HG03045 (cell line): ENCODE measurements at regions not wholly inside any gene's neighbourhood (a gene's known extent, or its start where the extent isn't known, plus 50 kb on each side); places are given as distances from the start of the nearest gene placed in this dataset.

Source experiments
- ATAC-seq: cut with Tn5 transposase; IDR thresholded peaks from one replicate; pipeline ENCODE4 v1.9.1; 2021; ENCODE audit warnings: mild to moderate bottlenecking, moderate library complexity; ENCODE audit not compliant: unreplicated experiment

DNA sequence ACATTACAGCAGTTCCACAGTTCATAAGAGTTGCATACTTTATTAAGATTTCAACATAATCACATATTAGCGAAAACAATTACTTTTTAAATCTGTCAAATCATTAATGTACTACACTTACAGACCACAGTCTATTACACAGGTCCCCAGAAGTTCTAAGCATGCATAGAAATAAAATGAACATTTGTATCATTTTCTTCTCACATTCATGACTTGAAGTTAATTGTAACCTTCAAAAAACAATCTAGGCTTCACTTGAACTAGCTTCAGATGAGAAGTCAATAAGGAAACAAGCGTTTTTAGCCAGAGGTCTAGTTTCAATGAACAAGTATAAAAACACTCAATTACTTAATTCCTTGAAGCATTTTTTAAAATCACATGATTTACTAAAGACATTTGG, 238.3 kb downstream of the HACE1 start:
- no peak for ATAC-seq

DNA sequence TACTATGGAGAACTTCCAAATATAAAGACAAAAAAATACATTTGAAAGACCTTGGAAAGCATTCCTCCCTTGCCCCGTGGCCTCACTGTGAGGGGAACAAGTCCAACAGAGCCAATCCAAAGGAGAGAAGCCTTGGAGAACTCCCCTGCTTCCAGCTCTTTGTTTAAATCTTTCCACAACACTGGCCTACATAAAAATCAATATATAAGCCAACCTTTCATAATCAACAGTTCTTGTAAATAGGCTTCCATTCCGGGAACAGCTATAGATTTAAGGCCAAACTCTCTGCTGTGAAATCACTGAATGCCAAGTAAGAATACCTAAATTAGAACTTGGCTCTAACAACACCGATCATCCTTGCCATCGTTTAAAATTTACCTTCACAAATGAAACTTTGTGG, 242.1 kb downstream of the HACE1 start:
- ATAC-seq: no peak

DNA sequence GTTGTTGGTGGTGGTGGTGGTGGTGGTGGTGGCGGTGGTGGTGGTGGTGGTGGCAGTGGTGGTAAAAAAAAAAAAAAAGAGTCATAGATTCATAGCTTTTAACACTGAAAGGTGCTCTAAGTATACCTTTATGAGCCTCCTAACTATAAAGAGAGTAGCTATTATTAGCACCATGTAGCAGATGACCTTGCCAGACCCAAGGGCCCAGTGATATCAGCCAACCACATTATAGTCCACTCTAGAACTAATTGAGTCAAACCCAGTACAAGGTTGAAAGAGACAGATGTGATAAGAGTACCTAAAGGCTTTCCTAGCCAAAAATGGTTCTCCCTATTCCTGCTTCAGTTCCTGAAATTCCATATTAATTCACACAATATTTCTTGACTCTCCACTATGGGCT, 245.3 kb downstream of the HACE1 start:
- ATAC-seq: no peak

DNA sequence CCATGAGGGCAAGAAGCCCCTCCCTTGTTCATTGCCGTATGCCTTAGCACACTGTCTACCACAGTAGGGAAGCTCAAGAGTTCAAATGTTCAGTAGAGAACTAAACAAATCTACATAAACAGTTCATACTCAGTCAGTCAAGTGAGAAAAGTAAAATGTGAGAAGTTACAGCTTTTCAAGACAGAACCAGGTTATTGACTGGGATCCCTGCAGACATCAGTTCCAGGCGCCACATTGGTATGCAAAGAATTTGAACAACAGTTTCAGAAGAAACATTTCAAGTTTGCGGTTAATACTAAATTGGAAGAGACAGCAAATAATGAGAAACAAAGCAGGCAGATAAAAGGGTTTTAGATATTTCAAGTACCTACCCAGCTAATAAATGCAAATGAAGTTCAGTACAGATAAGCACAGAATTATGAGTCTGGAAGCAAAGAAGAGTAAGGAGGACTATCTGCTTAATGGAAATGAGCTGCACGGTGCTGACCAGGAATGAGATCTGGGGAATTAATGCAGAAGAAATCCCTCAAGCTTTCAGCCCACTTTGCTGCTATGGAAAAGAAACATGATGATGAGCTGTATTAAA, 246.2 kb downstream of the HACE1 start:
- ATAC-seq: no peak

DNA sequence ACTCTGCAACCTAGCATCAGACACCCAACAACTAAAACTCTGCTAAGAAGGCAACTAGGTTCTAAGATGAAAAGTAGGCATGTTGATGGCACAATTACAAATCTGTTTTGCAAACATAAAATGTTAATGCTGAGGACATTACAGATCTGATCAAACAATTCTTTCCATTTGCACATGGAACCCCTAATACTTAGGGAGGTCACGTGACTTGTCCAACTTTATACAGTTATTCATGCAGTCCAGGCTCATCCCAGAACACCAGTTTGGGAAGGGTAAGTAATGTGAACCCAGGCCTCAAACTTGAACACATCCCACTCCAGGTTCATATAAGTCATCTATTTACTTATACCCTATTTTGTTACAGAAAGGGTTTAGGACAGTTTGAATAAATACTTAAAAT, 247.2 kb downstream of the HACE1 start:
- no peak for ATAC-seq

DNA sequence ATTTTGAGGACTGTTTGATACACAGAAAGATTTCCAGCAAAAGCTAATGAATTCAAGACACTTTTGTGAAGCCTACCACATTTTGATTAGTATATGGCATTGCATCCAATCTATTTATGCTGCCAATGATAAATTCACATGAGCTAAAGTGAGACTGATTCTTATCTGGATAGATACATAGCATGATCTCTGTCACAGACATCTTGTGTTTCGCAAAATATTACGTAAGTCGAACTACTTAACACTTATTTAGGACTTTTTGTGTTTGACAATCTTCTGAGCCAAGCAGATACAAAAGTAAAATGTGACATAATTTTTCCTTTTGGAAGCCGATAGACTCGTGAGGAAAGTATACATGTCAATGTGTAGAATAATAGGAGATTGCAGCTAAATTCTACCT, 251.6 kb downstream of the HACE1 start:
- no peak for ATAC-seq

DNA sequence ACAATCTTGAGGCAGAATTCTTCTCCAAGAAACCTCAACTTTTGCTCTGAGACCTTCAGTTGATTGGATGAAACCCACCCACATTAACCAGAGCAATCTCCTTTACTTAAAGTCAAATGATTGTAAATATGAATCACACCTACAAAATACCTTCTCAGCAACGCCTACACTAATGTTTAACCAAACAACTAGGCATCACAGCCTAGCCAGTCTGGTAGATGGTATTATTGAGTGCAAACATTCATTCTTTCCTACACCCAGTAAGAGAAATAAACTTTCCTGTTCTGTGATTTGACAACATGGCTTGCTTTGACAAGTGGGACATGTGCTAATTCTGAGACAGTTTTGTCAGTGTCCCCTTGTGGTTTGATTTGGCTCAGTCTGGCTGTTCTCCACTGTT, 252.2 kb downstream of the HACE1 start:
- no peak for ATAC-seq

DNA sequence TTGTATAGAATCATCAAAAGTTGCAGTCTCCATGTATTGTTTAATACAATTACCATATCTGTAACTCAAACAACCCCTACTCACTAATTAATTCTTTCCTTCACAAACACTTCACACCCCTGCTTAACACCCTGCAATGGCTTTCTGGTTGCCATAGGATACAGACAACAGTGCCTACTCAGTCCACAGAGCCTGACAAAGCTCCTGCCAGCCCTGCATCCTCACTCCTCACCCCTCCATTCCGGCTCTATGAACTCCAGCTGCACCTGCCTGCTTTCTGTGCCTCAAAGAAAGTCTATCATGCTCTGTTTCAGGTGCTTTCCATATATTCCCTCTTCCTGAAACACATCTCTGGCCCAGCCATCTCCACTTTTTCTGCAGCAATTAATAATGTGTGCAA, 253.4 kb downstream of the HACE1 start:
- no peak for ATAC-seq

DNA sequence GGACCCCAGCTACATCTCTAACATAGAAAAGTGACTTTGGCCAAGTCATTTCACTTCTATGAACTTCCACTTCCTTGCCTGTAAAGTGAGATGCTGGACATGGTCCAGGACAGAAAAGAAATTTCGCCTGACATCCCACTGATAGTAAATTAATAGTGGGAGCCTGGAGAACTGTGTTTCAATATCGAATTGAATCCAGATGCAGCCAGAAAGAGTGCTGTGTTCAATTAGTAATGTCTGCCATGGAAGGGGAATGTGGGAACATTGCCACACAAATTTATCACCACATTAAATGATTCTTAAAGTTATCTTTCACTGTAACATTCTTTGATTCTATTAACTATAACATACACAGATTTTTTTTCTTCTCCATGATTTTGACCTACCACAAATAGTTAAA, 255.0 kb downstream of the HACE1 start:
- ATAC-seq: no peak

DNA sequence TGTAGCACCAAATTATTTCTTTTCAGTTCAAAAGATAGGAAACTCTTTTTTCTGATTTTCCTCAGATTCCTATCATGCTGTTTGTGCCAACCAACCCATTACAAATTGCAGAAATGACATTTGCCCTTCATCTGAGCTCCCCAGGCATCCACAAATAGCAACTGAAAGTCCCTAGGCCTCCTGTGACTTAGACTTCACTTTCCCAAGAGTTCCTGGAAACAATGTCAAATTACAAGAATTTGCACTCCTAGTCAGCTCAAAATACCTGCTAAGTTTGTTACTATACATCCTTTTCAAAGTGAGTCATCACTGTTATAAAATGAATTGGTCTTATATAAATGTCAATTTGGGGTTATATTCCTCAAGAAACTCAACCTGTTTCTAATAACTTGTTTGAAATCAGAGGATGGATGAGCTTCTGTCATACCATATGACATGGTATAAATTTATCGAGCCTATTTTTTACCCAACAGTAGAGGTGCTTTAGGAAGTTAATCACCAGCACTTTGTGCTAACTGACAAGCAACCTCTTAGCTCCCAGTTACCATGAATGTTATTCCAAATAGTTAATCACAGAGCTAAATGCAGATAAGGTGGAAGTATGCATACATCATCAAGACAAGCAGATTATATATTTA, 256.5 kb downstream of the HACE1 start:
- ATAC-seq: no peak

DNA sequence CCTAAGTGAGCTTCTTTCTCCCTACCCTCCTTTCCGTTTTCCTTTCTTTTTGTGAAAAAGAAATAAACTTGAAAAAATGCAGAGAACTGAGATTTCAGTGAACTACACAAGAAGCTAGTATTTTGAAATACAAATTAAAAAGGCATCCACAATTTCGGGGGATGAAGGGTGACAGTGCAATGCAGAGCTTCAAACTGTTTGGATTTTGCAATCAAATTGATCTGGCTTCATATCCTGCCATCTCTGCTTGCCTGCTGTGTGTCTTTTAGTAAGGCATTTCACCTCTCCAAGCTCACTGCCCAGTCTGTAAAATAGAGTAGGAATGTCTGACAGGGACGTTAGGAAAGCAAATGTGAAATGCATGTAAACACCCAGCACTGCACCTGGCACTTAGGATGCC, 258.0 kb downstream of the HACE1 start:
- no peak for ATAC-seq

DNA sequence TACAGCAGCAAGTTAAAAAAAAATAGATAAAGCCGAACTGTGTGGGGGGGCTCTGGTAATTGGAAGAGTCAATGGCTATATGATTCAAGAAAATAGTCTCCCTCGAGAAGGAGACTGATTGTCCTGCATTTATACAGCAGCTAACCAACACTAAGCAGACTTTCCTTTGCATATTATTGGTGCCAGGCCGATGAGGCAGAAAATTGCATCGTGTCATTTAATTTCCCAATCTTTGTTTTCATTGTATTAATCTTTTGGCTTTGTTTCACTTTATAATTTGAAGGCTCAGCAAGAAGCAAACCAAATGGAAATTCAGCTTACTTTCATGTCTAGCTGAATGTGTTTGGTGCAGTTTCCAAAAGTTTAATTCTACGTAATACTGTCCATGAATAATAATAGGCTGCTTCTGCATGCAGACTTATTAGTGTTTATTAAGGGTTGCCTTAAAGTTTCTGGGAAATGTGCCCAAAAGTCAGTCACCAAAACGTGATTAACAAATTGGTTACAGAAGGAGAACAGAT, 258.5 kb downstream of the HACE1 start:
- no peak for ATAC-seq

DNA sequence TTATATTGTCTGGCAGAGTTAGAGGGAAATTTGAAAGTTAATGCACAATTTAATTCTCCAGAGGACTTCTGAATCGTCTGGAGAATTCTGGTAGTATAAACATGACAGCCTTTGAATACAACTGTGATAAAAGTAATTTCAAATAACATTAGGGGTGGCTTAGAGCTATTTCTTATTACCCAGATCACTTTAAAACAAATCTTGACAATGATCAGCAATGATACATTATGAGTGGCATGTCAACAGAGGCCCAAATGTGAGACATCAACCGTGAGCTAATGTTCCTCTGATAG, 259.1 kb downstream of the HACE1 start:
- ATAC-seq: no peak

DNA sequence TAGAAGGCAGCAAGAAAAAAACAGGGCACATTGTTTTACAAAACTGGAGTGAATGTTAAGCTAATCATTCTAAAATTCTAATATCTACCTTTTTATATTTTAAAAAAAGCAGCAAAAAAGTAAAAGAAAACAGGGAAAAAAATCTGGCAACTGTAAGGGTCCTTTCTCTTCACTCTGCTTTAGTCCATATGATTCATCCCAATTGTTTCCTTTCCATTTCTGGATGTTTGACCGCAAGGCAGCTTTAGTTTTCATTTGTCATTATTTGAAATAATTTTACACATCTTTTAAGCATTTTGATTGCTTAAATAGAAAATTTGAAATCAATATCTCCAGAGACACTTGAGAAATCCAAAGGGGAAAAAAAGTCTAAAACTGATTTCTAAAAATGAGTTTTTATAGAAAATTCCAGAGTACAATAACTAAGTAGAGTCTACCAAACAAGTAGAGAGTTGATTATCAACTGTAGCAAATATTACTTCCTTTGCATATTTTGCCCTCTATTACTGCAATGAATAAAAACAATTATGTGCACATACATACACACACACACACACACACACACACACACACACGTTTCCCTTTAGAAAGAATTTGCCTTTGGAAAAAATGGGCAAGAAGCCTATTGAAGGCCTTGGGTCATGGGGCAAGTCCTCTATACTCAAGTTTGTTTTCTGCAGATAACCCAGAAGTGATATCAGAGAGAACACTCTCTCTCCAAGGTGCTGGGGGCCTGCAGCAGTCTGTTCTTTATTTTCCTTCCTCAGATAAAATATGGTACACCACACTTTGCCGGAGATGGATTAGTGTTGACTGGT, 259.7 kb downstream of the HACE1 start:
- no peak for ATAC-seq

DNA sequence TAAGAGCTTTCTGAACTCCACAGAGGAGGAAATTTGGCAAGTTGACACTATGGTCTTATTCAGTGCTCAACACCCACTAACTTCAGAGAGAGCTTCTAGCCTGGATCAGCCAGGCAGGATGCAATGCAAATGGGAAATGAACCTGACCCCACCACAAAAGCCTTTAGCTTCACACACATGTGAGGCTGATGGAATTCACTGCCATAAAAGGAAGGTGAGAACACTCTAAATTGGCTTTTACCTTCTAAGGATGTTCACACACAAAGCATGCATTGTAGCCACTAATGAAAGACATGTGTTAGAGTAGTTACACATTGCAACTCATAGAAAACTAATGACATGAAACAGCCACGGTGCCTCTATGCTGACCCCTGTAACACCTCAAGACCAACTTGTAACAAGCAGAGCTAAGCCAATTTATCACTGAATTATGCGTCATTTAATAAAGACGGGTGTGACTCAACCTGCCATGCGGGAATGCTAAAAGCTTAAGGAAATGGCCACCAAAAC, 262.1 kb downstream of the HACE1 start:
- ATAC-seq: no peak

DNA sequence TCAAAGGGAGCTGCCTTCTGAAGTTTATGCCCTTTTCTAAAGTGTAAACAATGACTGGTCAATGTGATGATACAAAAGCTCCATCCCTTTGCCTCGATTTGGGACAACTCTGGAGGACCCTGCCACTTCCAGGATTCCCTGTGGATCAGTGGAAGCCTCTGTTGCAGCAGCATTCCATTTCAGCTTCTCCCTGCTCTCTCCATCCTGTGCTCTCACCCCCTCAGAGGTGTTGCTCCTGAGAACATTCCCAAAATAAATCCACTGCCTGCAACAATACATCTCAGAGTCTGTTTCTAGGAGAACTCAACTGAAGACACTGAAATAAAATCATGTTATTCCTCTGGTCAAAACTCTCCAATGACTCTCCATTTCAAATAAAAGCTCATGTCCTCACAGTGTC, 263.6 kb downstream of the HACE1 start:
- no peak for ATAC-seq

DNA sequence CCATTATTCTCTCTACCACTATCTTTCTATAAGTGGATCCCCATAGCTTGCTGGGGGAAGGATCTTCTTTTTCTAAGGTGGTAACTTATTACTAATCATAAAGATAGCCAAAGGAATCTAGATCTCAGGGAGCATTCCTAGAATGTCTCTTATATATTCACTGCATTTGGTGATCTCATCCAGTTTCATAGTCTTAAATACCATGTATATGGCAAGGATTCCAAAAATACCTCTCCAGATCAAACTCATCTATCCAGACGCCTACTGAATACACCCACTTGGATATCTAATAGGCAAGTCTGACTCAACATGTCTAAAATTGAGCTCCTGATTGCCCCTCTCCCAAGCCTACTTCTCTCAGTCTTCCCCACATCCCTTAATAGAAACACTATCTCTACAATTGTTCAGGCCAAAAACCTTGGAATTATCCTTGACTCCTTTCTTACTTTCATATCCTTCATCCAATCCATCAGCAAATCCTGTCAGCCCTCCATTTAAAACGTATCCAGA, 264.4 kb downstream of the HACE1 start:
- no peak for ATAC-seq

DNA sequence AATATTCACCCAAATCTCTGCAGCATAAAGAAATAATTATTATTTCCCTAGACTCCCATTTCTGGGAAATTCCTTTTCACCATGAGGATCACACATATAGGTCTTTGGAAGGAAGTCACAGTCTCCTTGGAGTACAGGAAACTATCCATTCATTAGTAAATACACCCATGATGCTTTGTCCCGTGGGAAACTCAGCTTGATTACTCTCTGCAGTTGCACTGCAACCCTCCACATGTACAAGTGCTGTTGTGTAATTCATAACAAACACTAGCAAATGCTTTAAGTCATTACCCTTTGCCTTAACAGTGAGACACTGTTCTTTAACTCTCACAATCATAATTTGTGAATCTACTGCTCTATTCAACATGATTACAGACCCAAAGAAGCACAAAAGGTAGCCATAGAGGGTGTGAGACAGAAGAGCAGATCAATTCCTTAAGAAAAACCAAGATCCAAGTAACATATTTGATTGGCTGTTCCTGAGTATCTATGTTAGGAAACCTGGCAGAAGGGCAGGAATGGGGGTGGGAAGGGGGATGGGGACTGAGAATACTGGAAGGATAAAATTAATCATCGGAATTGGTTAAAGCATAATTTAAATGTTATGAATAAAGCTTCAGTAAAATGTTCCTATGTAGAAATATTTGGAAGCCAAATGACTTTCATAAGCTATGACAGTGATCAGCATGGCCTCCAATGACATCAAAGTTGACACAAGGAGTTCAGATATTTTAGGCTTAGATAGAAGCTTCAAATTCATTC, 268.0 kb downstream of the HACE1 start:
- ATAC-seq: no peak

DNA sequence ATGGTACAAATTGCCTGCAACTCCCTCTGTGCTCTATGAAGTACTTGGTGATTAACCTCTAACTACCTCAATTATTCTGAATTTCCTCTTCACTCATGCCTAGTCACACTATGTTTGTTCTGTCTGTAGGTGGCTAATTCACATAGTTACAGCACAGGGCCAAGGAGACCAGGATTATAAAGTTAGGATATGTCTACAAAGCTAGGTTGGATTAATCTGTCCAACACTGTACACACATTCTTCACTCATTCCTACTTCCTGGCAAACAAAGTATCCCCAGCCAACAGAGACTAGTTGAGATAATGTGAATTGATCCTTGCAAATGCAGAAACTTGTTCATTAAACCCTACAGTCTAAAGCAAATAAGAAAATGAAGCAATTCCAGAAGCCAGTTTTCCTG, 269.8 kb downstream of the HACE1 start:
- ATAC-seq: no peak

DNA sequence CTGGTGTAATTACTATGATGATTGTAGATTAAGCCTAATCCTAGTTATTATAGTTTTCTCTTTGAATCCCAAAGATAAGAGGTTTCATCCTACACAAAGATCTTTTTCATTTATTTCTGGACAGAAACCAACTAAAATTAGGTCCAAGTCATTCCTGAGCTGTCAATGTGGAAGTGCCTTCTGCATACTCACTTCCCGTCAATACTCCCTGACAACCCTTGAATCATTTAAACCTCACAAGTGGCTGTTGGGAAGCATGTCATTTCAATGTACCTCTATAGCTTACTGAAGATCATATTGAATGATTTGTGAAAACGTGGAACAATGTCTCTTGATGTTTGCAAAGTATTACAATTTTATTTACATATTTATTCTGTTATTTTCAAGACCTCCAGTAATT, 274.1 kb downstream of the HACE1 start:
- no peak for ATAC-seq

DNA sequence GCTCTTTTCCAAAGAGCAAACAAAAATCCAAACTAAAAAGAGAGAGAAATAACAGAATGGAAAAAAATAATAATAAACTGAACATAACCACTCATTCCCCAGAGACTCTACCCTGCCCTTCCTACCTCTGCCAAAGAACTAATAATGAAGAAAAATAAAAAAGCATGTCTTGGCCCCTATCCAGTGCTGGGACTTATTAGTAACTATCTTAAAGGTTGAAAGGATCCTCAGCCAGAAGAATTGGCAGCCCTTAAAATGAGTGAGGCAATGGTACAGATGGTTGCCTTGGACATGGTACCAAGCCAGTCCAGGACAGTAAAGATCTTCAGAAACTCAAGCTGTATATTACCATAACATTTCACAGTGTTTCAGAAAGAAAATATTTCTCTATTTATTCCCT, 279.3 kb downstream of the HACE1 start:
- ATAC-seq: no peak
